Upper lobe of left lung (tissue), 6 donors: ENCODE measurements at regions not wholly inside any gene's neighbourhood (a gene's known extent, or its start where the extent isn't known, plus 50 kb on each side); places are given as distances from the start of the nearest gene placed in this dataset.

Experiments used
- ATAC-seq, 2 donors: fragments of 200-7000 bp; cut with Tn5 transposase; one replicate each; pipeline ENCODE4 v1.9.1; 2022; ENCODE audit warnings: mild to moderate bottlenecking in 2 of 2, moderate library complexity in 2 of 2; ENCODE audit not compliant: low FRiP score in 2 of 2
- DNase-seq, 2 donors: peaks; one replicate each; pipeline ENCODE4 v3.0.0-alpha.2; 2019 to 2020
- H3K27ac ChIP-seq, 4 donors: fragments of 200-600 bp; sonication (generic); one replicate each; pipeline ENCODE4 v1.5.1; 2016 to 2019
- H3K27me3 ChIP-seq, 4 donors: fragments of 200-600 bp; sonication (generic); one replicate each; pipeline ENCODE4 v1.5.1; 2017 to 2019
- H3K36me3 ChIP-seq, 4 donors: fragments of 200-600 bp; sonication (generic); one replicate each; pipeline ENCODE4 v1.5.1; 2016 to 2019
- H3K4me1 ChIP-seq, 4 donors: fragments of 200-600 bp; sonication (generic); one replicate each; pipeline ENCODE4 v1.5.1; 2018 to 2019
- H3K4me3 ChIP-seq, 4 donors: fragments of 200-600 bp; sonication (generic); one replicate each; pipeline ENCODE4 v1.5.1; 2017 to 2019; ENCODE audit warnings: mild to moderate bottlenecking in 2 of 4, moderate library complexity in 1 of 4
- H3K9me3 ChIP-seq, 4 donors: fragments of 200-600 bp; sonication (generic); one replicate each; pipeline ENCODE4 v1.5.1; 2018 to 2019
- EP300 ChIP-seq, 4 donors: sonication (generic); formaldehyde crosslinking; IDR thresholded peaks; one replicate each; pipeline ENCODE4 v1.5.1; 2017; ENCODE audit warnings: antibody characterized with exemption in 4 of 4, control low read depth in 2 of 4
- POLR2A ChIP-seq, 4 donors: fragments of 450-650 bp; IDR thresholded peaks; one replicate each; pipeline ENCODE4 v1.5.1; 2016 to 2017; ENCODE audit warnings: antibody characterized with exemption in 4 of 4, mild to moderate bottlenecking in 2 of 4
- POLR2AphosphoS5 ChIP-seq, 2 donors: sonication (generic); formaldehyde crosslinking; IDR thresholded peaks; one replicate each; pipeline ENCODE4 v1.5.1; 2017; ENCODE audit warnings: antibody characterized with exemption in 2 of 2
- WGBS, 2 donors: methylation state at CpG; one replicate each; pipeline ENCODE4 v1.1.5; 2017 to 2018; 5-methylcytosine and 5-hydroxymethylcytosine counted together
- TF ChIP-seq, protein P1 (sequence below), 6 experiments: fragments of 450-650 bp in 4 of 6; fragments of 200-600 bp in 2 of 6; sonication (generic) in 2 of 6; IDR thresholded peaks; one replicate each; pipeline ENCODE4 v1.5.1; 2016 to 2019; ENCODE audit warnings: antibody characterized with exemption in 6 of 6
- donor health status: DM: no; HTN: no; CAD: no; lungs with moderate emphysema.
- donor health status: DM: no; HTN: yes; CAD: no; lungs with severe emphysema.

DNA sequence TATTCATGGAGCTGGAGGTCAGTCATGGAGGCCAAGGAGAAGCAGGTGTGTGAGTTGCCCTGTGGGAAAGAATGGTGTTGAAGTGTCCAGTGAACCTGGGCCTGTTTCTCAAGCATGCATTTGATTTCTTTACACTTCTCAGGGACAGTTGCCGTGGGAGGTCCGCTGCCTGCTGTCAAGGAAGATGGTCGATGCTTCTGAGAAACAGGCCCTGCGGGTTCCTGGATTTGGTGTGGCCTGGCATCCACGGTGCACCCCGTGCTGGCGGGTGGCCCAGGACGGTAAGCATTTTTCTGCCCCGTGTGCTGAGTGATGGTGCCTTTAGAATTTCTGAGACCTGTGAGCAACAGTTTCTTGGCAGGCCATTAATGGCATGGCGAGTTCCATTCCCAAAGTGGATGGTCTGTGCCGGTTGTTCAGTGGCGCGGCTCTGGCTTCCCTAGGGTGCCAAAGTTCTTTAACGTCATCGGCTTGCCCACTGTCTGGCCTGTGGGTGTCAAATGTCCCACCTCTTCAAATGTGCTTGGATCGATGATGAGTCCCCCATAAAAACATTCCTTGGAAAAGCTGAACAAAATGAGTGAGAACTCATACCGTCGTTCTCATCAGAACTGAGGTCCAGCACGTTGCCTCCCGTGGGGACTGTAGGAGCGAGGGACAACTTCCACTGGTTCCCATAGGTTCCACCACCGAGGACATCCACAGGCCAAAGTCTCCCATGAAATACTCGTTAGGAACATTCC lies 107.2 kb downstream of the SNRPN start:
- Histone ChIP-seq H3K27me3 (no peaks in the 10 kb centered on the region), H3K4me3 (no peak overlapping the region), H3K27ac (no peak overlapping the region), H3K4me1 (no peaks in the 10 kb centered on the region), H3K9me3 (peaks cover 100% of the 10 kb centered on the region in 4 donors), H3K36me3 (peaks cover 22 to 100% (median 96%) of the 10 kb centered on the region in 4 donors)
- DNase-seq, result peak; percentile 4 to 34
- WGBS, 2 donors, result 85 to 91% methylated on average over 20 to 23 of the region's 23 CpGs
- no peak for TF ChIP-seq EP300 (IDR thresholded peaks at IDR 0.05)
- TF ChIP-seq, protein P1, sequence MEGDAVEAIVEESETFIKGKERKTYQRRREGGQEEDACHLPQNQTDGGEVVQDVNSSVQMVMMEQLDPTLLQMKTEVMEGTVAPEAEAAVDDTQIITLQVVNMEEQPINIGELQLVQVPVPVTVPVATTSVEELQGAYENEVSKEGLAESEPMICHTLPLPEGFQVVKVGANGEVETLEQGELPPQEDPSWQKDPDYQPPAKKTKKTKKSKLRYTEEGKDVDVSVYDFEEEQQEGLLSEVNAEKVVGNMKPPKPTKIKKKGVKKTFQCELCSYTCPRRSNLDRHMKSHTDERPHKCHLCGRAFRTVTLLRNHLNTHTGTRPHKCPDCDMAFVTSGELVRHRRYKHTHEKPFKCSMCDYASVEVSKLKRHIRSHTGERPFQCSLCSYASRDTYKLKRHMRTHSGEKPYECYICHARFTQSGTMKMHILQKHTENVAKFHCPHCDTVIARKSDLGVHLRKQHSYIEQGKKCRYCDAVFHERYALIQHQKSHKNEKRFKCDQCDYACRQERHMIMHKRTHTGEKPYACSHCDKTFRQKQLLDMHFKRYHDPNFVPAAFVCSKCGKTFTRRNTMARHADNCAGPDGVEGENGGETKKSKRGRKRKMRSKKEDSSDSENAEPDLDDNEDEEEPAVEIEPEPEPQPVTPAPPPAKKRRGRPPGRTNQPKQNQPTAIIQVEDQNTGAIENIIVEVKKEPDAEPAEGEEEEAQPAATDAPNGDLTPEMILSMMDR (IDR thresholded peaks at IDR 0.05), result no peak
- no peak for TF ChIP-seq POLR2AphosphoS5 (IDR thresholded peaks at IDR 0.05)
- no peak for TF ChIP-seq POLR2A (IDR thresholded peaks at IDR 0.05)
- no peak for ATAC-seq

DNA sequence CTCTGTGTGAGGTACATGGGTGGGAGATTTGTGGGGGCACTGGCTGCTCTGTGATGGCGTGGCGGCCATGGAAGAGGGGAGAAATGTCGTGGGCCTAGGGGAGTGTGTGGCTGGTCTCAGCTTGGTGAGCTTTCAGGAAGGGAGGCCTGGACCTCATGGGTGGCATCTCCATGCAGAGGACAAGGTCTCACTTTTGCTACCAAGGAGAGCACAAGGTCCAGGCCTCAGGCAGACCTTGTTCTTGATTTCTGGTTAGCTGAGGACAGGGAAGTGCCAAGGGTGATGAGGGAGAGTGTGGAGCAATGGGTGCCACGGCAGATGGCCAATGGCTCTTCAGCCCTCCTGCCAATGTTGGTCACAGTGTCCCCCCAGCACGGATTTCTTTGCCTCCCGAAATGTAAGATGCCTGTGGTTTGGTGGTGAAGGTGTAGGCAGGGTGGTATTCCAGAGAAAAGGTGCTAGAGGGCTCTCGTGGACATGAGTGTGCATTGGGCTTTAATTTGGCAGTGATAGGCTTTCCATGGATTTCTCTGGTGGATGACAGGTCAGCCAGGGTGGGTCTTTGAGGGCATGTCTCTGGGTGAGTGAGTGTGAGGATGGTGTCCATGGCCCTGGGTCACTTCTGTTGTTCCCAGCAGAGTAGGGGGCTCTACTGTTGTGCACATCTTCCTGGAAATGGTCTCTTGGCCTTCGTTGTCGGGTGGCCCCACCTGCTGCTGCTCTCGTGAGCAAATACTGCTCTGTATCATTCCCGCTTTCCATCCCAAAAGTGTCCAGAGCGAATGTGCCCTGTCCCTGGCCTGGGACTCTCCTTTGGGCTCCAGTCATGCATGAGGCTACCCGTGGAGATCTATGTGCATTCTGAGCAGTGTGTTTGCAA lies 108.0 kb downstream of the SNRPN start:
- H3K4me3 ChIP-seq, result no peak overlapping the region
- H3K36me3 ChIP-seq, result peaks cover 22 to 100% (median 95%) of the 10 kb centered on the region in 4 donors
- H3K27ac ChIP-seq, result no peak overlapping the region
- H3K27me3 ChIP-seq, result no peaks in the 10 kb centered on the region
- 83 to 87% methylated on average over 13 of the region's 13 CpGs for WGBS, 2 donors
- ATAC-seq, result no peak
- no peak for TF ChIP-seq POLR2A (IDR thresholded peaks at IDR 0.05)
- TF ChIP-seq POLR2AphosphoS5 (IDR thresholded peaks at IDR 0.05), result no peak
- TF ChIP-seq, protein P1 (IDR thresholded peaks at IDR 0.05), result no peak
- TF ChIP-seq EP300 (IDR thresholded peaks at IDR 0.05), result no peak
- H3K9me3 ChIP-seq, result peaks cover 100% of the 10 kb centered on the region in 4 donors
- DNase-seq, result no peak
- H3K4me1 ChIP-seq, result no peaks in the 10 kb centered on the region

DNA sequence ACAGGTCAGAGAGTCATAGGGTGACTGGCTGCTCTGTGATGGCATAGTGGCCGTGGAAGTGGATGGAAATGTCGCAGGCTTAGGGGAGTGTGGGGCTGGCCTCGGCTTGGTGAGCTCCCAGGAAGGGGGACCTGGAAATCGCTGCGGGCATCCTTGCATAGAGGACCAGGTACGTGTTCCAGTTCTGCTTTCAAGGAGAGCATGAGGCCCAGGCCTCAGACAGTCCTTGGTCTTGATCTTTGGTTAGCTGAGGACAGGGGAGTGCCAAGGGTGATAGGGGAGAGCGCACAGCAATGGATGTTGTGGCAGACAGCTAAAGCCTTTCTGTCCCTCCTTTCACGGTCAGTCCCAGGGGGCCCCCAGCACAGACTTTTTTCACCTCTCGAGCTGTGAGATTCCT lies 110.5 kb downstream of the SNRPN start:
- Histone ChIP-seq H3K4me3 (no peak overlapping the region), H3K36me3 (peaks cover 8 to 100% (median 96%) of the 10 kb centered on the region in 4 donors)
- no peak for DNase-seq

DNA sequence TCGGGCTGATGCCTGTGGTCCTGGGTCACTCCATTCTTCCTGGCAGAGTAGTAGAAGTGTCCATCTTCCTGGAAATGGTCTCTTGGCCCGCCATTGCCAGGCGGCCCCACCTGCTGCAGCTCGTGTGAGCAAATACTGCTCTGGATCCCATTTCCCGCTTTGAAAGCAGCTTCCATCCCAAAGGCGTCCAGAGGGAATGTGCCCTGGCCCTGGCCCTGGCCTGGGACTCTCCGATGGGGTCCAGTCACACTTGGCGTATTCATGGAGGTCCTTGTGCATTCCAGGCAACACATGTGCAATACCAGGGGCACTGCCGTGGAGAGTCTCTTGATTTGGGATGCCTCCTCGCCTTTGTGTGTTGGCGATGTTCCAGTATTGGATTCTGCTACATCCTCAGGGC lies 111.1 kb downstream of the SNRPN start:
- Histone ChIP-seq H3K4me1 (no peaks in the 10 kb centered on the region), H3K36me3 (peaks cover 11 to 100% (median 96%) of the 10 kb centered on the region in 4 donors), H3K9me3 (peaks cover 100% of the 10 kb centered on the region in 4 donors), H3K4me3 (no peak overlapping the region), H3K27me3 (no peaks in the 10 kb centered on the region), H3K27ac (no peak overlapping the region)
- ATAC-seq (no peak), DNase-seq (peak in 1 of 2 donors; percentile 32)
- TF ChIP-seq POLR2A (IDR thresholded peaks at IDR 0.05) (no peak), EP300 (IDR thresholded peaks at IDR 0.05) (no peak), POLR2AphosphoS5 (IDR thresholded peaks at IDR 0.05) (no peak)
- TF ChIP-seq, protein P1 (IDR thresholded peaks at IDR 0.05), result no peak
- 90 to 94% methylated on average over 9 to 11 of the region's 11 CpGs for WGBS, 2 donors

More for the DNA sequence above, 110.5 kb downstream of the SNRPN start:
- Histone ChIP-seq H3K27me3 (no peaks in the 10 kb centered on the region), H3K27ac (no peak overlapping the region), H3K9me3 (peaks cover 100% of the 10 kb centered on the region in 4 donors), H3K4me1 (no peaks in the 10 kb centered on the region)
- TF ChIP-seq POLR2AphosphoS5 (IDR thresholded peaks at IDR 0.05), result no peak
- no peak for TF ChIP-seq EP300 (IDR thresholded peaks at IDR 0.05)
- TF ChIP-seq, protein P1 (IDR thresholded peaks at IDR 0.05), result no peak
- TF ChIP-seq POLR2A (IDR thresholded peaks at IDR 0.05), result no peak
- no peak for ATAC-seq
- 88 to 91% methylated on average over 8 to 9 of the region's 9 CpGs for WGBS, 2 donors
